ENCODE measurements at regions not wholly inside any gene's neighbourhood (a gene's known extent, or its start where the extent isn't known, plus 50 kb on each side); places are given as distances from the start of the nearest gene placed in this dataset.

DNA sequence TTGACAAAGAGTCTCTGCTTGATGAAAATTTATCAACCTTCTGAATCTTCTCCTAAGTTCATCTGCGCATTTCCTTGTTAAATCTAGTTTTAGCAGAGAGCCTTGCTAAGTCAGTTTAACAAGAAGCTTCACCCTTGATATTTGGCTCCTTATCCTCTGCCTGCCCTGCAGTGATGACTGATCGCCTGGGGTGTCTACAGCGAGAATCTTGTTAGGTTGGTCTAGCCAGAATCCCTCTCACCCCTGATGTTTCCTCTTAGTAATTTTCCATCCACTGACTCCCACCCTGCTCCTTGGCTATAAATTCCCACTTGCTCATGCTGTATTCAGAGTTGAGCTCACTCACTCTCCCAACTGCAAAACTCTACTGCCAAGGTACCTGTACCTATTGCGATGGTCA, 114.1 kb downstream of the TENT5A start:
- no peaks in the 10 kb centered on the region for H3K36me3 ChIP-seq (ENCODE audit: insufficient read depth)
- no peaks in the 10 kb centered on the region for H3K4me1 ChIP-seq (ENCODE audit: low read depth, poor library complexity, severe bottlenecking)
- H3K27ac ChIP-seq, result no peak overlapping the region
- no peaks in the 10 kb centered on the region for H4K20me1 ChIP-seq (ENCODE audit: insufficient read depth)
- H3K9ac ChIP-seq, result no peak overlapping the region
- no peak overlapping the region for H2AFZ ChIP-seq (ENCODE audit: low read depth)
- no peaks in the 10 kb centered on the region for H3K27me3 ChIP-seq (ENCODE audit: insufficient read depth, low read depth)
- H3K4me3 ChIP-seq (IDR thresholded peaks at IDR 0.05; ENCODE audit: insufficient read depth, low read depth, low read length), result no peak overlapping the region
- no peaks in the 10 kb centered on the region for H3K79me2 ChIP-seq (ENCODE audit: insufficient read depth, low read depth)
- TF ChIP-seq, protein P1, sequence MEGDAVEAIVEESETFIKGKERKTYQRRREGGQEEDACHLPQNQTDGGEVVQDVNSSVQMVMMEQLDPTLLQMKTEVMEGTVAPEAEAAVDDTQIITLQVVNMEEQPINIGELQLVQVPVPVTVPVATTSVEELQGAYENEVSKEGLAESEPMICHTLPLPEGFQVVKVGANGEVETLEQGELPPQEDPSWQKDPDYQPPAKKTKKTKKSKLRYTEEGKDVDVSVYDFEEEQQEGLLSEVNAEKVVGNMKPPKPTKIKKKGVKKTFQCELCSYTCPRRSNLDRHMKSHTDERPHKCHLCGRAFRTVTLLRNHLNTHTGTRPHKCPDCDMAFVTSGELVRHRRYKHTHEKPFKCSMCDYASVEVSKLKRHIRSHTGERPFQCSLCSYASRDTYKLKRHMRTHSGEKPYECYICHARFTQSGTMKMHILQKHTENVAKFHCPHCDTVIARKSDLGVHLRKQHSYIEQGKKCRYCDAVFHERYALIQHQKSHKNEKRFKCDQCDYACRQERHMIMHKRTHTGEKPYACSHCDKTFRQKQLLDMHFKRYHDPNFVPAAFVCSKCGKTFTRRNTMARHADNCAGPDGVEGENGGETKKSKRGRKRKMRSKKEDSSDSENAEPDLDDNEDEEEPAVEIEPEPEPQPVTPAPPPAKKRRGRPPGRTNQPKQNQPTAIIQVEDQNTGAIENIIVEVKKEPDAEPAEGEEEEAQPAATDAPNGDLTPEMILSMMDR (conservative IDR thresholded peaks at IDR 0.05; ENCODE audit: low read depth, low read length), result no peak
- no peak overlapping the region for H3K4me2 ChIP-seq

- no peaks in the 10 kb centered on the region for H3K4me1 ChIP-seq (ENCODE audit: low read depth, poor library complexity, severe bottlenecking)
- H3K4me2 ChIP-seq, result no peak overlapping the region
- no peaks in the 10 kb centered on the region for H3K27me3 ChIP-seq (ENCODE audit: insufficient read depth, low read depth)
- no peaks in the 10 kb centered on the region for H3K79me2 ChIP-seq (ENCODE audit: insufficient read depth, low read depth)
- H2AFZ ChIP-seq (ENCODE audit: low read depth), result no peak overlapping the region
- H3K4me3 ChIP-seq (IDR thresholded peaks at IDR 0.05; ENCODE audit: insufficient read depth, low read depth, low read length), result no peak overlapping the region
- TF ChIP-seq, protein P1 (conservative IDR thresholded peaks at IDR 0.05; ENCODE audit: low read depth, low read length), result no peak
- H3K9ac ChIP-seq, result no peak overlapping the region
- H3K27ac ChIP-seq, result no peak overlapping the region
- H3K36me3 ChIP-seq (ENCODE audit: insufficient read depth), result no peaks in the 10 kb centered on the region
- no peaks in the 10 kb centered on the region for H4K20me1 ChIP-seq (ENCODE audit: insufficient read depth)
Measured at GRCh38 chr6:81636930-81637568, 115.4 kb downstream of the TENT5A start.

DNA sequence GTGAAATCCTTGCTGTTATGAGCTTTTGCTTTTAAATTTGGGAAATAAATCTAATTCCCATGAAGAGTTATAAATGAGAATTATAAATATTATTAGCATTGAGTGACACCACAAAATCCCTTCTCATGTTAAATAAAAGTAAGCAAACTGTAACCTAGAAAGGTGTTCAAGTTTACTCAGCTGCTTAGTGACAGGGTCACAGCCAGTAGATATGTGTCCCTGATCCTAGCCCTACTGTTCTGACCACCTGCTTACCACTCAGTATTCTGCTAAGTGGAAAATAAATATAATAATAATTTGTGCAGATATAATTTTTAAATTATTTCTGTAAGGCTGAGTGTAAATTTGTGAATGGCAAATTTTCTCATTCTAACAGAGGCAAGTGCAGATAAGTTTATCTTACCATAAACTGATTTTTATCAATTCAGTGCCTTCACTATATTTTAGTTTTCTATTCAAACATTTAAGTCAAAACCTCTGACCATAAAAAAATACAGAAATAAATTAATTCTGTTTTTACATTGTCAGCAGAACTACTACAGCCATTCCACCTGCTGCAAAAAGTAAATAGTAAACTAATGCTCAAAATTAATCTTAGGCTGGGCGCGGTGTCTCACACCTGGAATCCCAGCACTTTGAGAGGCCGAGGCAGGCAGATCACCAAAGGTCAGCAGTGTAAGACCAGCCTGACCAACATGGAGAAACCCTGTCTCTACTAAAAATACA, 118.2 kb downstream of the TENT5A start:
- no peaks in the 10 kb centered on the region for H3K4me1 ChIP-seq (ENCODE audit: low read depth, poor library complexity, severe bottlenecking)
- no peak overlapping the region for H3K27ac ChIP-seq
- H3K36me3 ChIP-seq (ENCODE audit: insufficient read depth), result no peaks in the 10 kb centered on the region
- no peak overlapping the region for H3K4me3 ChIP-seq (IDR thresholded peaks at IDR 0.05; ENCODE audit: insufficient read depth, low read depth, low read length)
- no peak overlapping the region for H3K9ac ChIP-seq
- no peaks in the 10 kb centered on the region for H3K27me3 ChIP-seq (ENCODE audit: insufficient read depth, low read depth)
- H4K20me1 ChIP-seq (ENCODE audit: insufficient read depth), result no peaks in the 10 kb centered on the region
- no peak overlapping the region for H3K4me2 ChIP-seq
- H2AFZ ChIP-seq (ENCODE audit: low read depth), result no peak overlapping the region
- no peaks in the 10 kb centered on the region for H3K79me2 ChIP-seq (ENCODE audit: insufficient read depth, low read depth)
- TF ChIP-seq, protein P1 (conservative IDR thresholded peaks at IDR 0.05; ENCODE audit: low read depth, low read length), result no peak

DNA sequence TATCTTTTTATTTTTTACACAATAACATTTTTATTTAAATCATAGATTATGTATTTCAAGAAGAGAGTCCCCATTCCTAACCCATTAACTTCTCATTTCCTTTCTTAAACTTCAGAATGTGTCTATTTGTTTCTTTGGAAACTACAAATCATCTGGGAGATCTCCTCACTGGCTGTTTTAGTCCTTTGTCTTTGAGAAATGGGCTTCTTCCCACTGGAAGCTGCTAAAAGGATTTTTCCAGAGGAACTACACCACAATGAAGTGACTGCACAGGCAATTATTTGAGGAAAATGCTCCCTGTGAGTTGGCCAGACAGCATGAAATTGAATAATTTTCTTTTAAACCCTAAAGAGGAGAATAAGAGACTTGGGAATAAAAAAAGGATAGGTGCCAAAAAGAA, 119.1 kb downstream of the TENT5A start:
- Histone ChIP-seq H4K20me1 (ENCODE audit: insufficient read depth) (no peaks in the 10 kb centered on the region), H3K4me1 (ENCODE audit: low read depth, poor library complexity, severe bottlenecking) (no peaks in the 10 kb centered on the region), H3K4me3 (IDR thresholded peaks at IDR 0.05; ENCODE audit: insufficient read depth, low read depth, low read length) (no peak overlapping the region), H2AFZ (ENCODE audit: low read depth) (no peak overlapping the region), H3K79me2 (ENCODE audit: insufficient read depth, low read depth) (no peaks in the 10 kb centered on the region), H3K27me3 (ENCODE audit: insufficient read depth, low read depth) (no peaks in the 10 kb centered on the region), H3K4me2 (no peak overlapping the region), H3K36me3 (ENCODE audit: insufficient read depth) (no peaks in the 10 kb centered on the region), H3K9ac (no peak overlapping the region), H3K27ac (no peak overlapping the region)
- TF ChIP-seq, protein P1 (conservative IDR thresholded peaks at IDR 0.05; ENCODE audit: low read depth, low read length), result no peak
